Astrocyte (in vitro differentiated cells and primary cell): ENCODE measurements at regions not wholly inside any gene's neighbourhood (a gene's known extent, or its start where the extent isn't known, plus 50 kb on each side); places are given as distances from the start of the nearest gene placed in this dataset.
A peak's percentile ranks its signal among the peaks of the same experiment; 100 is the strongest.
"Not testable (repeated sequence)": the region's sequence is repeated elsewhere in the genome, so short reads cannot be mapped to it uniquely, and the experiment has no call there.

Source experiments
- DNase-seq: peaks from one replicate; pipeline ENCODE4 v3.0.0-alpha.2; 2010; ENCODE audit warnings: low read depth
- FAIRE-seq: peaks from 2 replicates; lab custom pipeline; 2011; peaks lifted over from hg19 to GRCh38; lab: Jason Lieb, UNC
- H2AFZ ChIP-seq: 2 replicates; pipeline ENCODE4 v1.6.0; 2012; ENCODE audit warnings: low read depth, low read length, inconsistent platforms
- H3K27ac ChIP-seq: 2 replicates; pipeline ENCODE4 v1.5.1; 2011; ENCODE audit warnings: low read depth, low read length, inconsistent platforms
- H3K27me3 ChIP-seq: 2 replicates; pipeline ENCODE4 v1.6.0; 2011; ENCODE audit warnings: low read length, inconsistent platforms; ENCODE audit not compliant: insufficient read depth
- H3K36me3 ChIP-seq: 2 replicates; pipeline ENCODE4 v1.5.1; 2011; ENCODE audit warnings: low read length, inconsistent platforms; ENCODE audit not compliant: insufficient read depth
- H3K4me1 ChIP-seq: 2 replicates; pipeline ENCODE4 v1.5.1; 2011; ENCODE audit warnings: low read length, inconsistent platforms; ENCODE audit not compliant: insufficient read depth
- H3K4me2 ChIP-seq: 2 replicates; pipeline ENCODE4 v1.6.0; 2012; ENCODE audit warnings: low read length, inconsistent platforms
- H3K4me3 ChIP-seq: 2 replicates; pipeline ENCODE4 v1.5.1; 2011; ENCODE audit warnings: low read depth, mild to moderate bottlenecking, low read length, inconsistent platforms; ENCODE audit not compliant: insufficient read depth
- H3K79me2 ChIP-seq: 2 replicates; pipeline ENCODE4 v1.6.0; 2012; ENCODE audit warnings: mild to moderate bottlenecking, low read length, inconsistent platforms; ENCODE audit not compliant: insufficient read depth
- H3K9ac ChIP-seq: 2 replicates; pipeline ENCODE4 v1.6.0; 2012; ENCODE audit warnings: mild to moderate bottlenecking, low read length, inconsistent platforms
- H3K9me3 ChIP-seq: 2 replicates; pipeline ENCODE4 v1.5.1; 2012; ENCODE audit warnings: low read depth, mild to moderate bottlenecking, low read length, inconsistent platforms; ENCODE audit not compliant: insufficient read depth
- H4K20me1 ChIP-seq: 2 replicates; pipeline ENCODE4 v1.6.0; 2012; ENCODE audit warnings: low read length, inconsistent platforms; ENCODE audit not compliant: insufficient read depth
- H3K27ac Mint-ChIP-seq: one replicate; pipeline ENCODE4 v1.8.0; 2021; ENCODE audit warnings: mild to moderate bottlenecking, mixed read lengths; ENCODE audit not compliant: unreplicated experiment
- H3K27me3 Mint-ChIP-seq: one replicate; pipeline ENCODE4 v1.8.0; 2021; ENCODE audit warnings: low read depth, mixed read lengths; ENCODE audit not compliant: unreplicated experiment
- H3K36me3 Mint-ChIP-seq: one replicate; pipeline ENCODE4 v1.8.0; 2021; ENCODE audit warnings: low read depth, mixed read lengths; ENCODE audit not compliant: unreplicated experiment
- H3K4me1 Mint-ChIP-seq: one replicate; pipeline ENCODE4 v1.8.0; 2021; ENCODE audit warnings: low read depth, mixed read lengths; ENCODE audit not compliant: unreplicated experiment
- H3K4me3 Mint-ChIP-seq: one replicate; pipeline ENCODE4 v1.8.0; 2021; ENCODE audit warnings: mild to moderate bottlenecking, moderate library complexity, mixed read lengths; ENCODE audit not compliant: unreplicated experiment
- H3K9me3 Mint-ChIP-seq: one replicate; pipeline ENCODE4 v1.8.0; 2021; ENCODE audit warnings: mild to moderate bottlenecking, mixed read lengths; ENCODE audit not compliant: unreplicated experiment
- EZH2 ChIP-seq: IDR thresholded peaks from 2 replicates; pipeline ENCODE4 v1.6.1; 2012; ENCODE audit warnings: mild to moderate bottlenecking, low read length, inconsistent platforms; ENCODE audit not compliant: insufficient read depth
- TF ChIP-seq, protein P1 (sequence below): IDR thresholded peaks from 2 replicates; pipeline ENCODE4 v1.5.1; 2011; ENCODE audit warnings: low read depth, mild to moderate bottlenecking, inconsistent platforms, low read length, moderate library complexity; ENCODE audit not compliant: insufficient read depth

DNA sequence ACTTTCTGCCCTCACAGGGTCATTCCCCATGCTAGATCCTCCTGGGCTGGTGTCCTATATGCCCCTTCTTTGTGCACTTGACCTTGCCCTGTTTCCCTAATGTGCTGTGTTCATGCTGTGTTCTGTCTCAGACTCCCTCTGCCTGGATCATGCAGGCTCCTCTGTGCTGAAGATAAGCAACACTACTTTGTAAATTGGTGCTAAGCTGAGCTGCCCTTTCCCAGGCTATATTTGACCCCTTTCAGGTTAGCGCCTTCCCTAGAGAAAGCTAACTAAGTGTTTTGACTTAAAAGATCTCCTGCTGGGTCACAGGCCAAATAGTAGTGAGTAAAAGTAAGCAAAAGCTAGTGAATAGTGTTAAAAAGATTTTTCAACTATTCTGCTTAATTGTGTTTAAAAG is 257.2 kb upstream of the RGPD4 start:
- H3K4me1 Mint-ChIP-seq, result peaks cover 12% of the 10 kb centered on the region
- H3K9me3 ChIP-seq, result no peaks in the 10 kb centered on the region
- H3K79me2 ChIP-seq, result no peaks in the 10 kb centered on the region
- H3K27ac ChIP-seq, result no peak overlapping the region
- TF ChIP-seq, protein P1, sequence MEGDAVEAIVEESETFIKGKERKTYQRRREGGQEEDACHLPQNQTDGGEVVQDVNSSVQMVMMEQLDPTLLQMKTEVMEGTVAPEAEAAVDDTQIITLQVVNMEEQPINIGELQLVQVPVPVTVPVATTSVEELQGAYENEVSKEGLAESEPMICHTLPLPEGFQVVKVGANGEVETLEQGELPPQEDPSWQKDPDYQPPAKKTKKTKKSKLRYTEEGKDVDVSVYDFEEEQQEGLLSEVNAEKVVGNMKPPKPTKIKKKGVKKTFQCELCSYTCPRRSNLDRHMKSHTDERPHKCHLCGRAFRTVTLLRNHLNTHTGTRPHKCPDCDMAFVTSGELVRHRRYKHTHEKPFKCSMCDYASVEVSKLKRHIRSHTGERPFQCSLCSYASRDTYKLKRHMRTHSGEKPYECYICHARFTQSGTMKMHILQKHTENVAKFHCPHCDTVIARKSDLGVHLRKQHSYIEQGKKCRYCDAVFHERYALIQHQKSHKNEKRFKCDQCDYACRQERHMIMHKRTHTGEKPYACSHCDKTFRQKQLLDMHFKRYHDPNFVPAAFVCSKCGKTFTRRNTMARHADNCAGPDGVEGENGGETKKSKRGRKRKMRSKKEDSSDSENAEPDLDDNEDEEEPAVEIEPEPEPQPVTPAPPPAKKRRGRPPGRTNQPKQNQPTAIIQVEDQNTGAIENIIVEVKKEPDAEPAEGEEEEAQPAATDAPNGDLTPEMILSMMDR, result no peak
- TF ChIP-seq EZH2, result no peak
- no peak overlapping the region for H3K4me2 ChIP-seq
- H3K27me3 ChIP-seq, result no peaks in the 10 kb centered on the region
- H3K4me3 ChIP-seq, result no peak overlapping the region
- no peak for FAIRE-seq
- H3K4me3 Mint-ChIP-seq, result no peak overlapping the region
- no peak overlapping the region for H3K9ac ChIP-seq
- peak overlapping the region; percentile 43 for H3K27ac Mint-ChIP-seq
- DNase-seq, result peak; percentile 34
- H3K36me3 ChIP-seq, result no peaks in the 10 kb centered on the region
- no peaks in the 10 kb centered on the region for H4K20me1 ChIP-seq
- peaks cover 1% of the 10 kb centered on the region for H3K27me3 Mint-ChIP-seq
- H3K36me3 Mint-ChIP-seq, result no peaks in the 10 kb centered on the region
- H2AFZ ChIP-seq, result no peak overlapping the region
- peaks cover 4% of the 10 kb centered on the region for H3K9me3 Mint-ChIP-seq
- H3K4me1 ChIP-seq, result no peaks in the 10 kb centered on the region

DNA sequence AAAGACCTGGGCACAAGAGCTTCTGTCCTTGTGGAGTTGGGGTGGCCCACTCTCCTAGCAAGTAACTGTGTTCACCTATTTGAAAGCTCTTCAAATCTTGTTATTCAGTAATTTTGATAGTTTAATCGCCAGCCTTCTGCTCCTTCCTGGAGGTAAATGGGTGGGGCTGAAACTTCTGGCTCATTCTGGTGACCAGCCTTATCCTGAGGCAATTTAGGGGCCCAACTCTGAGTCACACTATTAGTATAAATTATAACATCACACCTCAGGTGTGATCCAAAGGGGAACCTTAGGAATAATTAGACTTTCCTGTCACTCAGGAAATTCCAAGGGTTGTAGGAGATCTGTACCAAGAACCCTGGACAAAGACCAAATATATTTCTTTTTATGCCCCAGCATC is 255.8 kb upstream of the RGPD4 start:
- no peak for FAIRE-seq
- no peaks in the 10 kb centered on the region for H3K36me3 Mint-ChIP-seq

DNA sequence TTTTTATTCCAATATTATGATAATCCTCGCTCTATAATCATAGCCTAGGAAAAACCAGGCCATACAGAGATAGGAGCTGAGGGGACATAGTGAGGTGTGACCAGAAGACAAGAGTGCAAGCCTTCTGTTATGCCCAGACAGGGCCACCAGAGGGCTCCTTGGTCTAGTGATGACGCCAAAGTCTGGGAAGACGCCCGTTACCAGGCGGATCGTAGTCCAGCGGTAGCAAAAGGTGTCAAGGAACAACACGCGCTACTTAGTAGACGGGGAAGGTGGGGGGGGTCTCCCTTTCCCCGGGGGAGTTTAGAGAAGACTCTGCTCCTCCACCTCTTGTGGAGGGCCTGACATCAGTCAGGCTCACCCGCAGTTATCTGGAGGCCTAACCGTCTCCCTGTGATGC is 253.8 kb upstream of the RGPD4 start:
- not testable (repeated sequence) for H3K4me2 ChIP-seq, H3K4me1 ChIP-seq, H3K79me2 ChIP-seq, H3K9me3 ChIP-seq, H3K36me3 Mint-ChIP-seq, H3K4me3 ChIP-seq, H4K20me1 ChIP-seq, H3K27me3 Mint-ChIP-seq, DNase-seq, H3K36me3 ChIP-seq, H3K9me3 Mint-ChIP-seq, H3K4me3 Mint-ChIP-seq, H2AFZ ChIP-seq, H3K27me3 ChIP-seq, H3K27ac Mint-ChIP-seq, H3K9ac ChIP-seq, H3K27ac ChIP-seq, FAIRE-seq
- H3K4me1 Mint-ChIP-seq, result peaks cover 12% of the 10 kb centered on the region

More for the DNA sequence above, 255.8 kb upstream of the RGPD4 start:
- Histone ChIP-seq H3K4me1 (no peaks in the 10 kb centered on the region), H4K20me1 (no peaks in the 10 kb centered on the region), H3K79me2 (no peaks in the 10 kb centered on the region), H3K9ac (no peak overlapping the region), H3K4me3 (no peak overlapping the region), H3K9me3 (no peaks in the 10 kb centered on the region), H3K36me3 (no peaks in the 10 kb centered on the region), H3K27ac (no peak overlapping the region), H3K27me3 (no peaks in the 10 kb centered on the region), H2AFZ (no peak overlapping the region), H3K4me2 (no peak overlapping the region)
- Mint-ChIP-seq H3K9me3 (peaks cover 4% of the 10 kb centered on the region), H3K27ac (no peak overlapping the region), H3K4me3 (no peak overlapping the region), H3K4me1 (peaks cover 12% of the 10 kb centered on the region), H3K27me3 (peaks cover 1% of the 10 kb centered on the region)
- DNase-seq, result no peak
- TF ChIP-seq, protein P1, result no peak
- TF ChIP-seq EZH2, result no peak
